ENCODE measurements at regions not wholly inside any gene's neighbourhood (a gene's known extent, or its start where the extent isn't known, plus 50 kb on each side); places are given as distances from the start of the nearest gene placed in this dataset.

- DNase-seq = no peak
Measured at GRCh38 chr3:56860939-56861338, 59.2 kb upstream of the ARHGEF3 start.

- DNase-seq = no peak
Measured at GRCh38 chr3:56860351-56860750, 58.6 kb upstream of the ARHGEF3 start.

- DNase-seq = no peak
Measured at GRCh38 chr3:56858331-56858730, 56.6 kb upstream of the ARHGEF3 start.

DNA sequence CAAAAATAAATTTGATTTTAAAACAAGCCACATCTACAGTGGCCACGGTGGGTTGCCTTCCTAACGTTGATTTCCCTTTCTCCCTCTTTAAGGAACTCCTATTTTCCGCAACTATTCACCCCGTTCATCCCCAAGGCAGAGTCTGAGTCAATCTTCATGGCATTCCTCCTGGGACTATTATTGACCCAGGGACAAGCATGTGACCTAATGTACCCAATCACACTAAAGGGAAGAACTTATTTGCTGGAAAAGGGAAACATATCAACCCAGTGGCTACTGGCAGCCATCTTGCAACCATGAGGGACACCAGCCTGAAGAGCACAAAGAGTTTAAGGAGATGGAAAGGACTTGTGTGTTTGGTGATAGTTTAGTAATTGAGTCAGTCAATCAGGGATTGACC is 55.4 kb upstream of the ARHGEF3 start:
- no peak for DNase-seq

GRCh38 chr3:56856752-56857151 is 55.0 kb upstream of the ARHGEF3 start:
- no peak for DNase-seq

DNA sequence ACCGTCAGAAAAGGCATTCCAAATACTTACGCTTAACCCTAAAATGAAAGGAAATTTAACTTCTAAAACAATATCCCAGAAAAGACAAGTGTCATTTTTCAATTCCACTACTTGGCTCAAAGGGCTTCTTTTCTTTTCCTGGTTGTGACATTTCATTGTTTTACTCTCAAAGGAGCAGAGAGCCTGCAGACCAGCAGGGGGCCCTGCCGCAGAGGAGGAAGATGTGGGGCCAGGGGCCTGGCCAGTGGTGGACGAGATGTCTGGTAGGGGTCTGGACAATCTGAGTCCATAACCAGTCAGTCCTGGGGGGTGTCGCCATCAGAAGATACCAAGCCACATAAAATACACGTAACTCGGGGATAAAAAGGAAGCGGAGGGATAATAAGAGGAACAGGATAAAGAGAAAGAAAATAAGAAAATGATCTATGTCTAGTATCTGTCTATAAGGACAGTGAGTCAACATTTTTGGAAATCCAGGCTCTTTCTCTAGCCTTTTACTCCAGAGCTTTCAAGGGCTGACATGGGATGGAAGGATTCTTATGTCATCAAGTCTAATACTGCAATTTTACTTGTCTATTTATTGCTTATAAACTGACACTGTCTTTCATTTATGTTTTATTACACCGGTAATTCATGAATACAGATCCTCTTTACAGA is 54.2 kb upstream of the ARHGEF3 start:
- DNase-seq = peak; percentile 35

GRCh38 chr3:56854856-56855611 is 53.3 kb upstream of the ARHGEF3 start:
- DNase-seq = no peak

- DNase-seq = no peak
Measured at GRCh38 chr3:56851966-56852884, 50.5 kb upstream of the ARHGEF3 start.

Data from MV-4-11 (cell line).